ENCODE measurements at regions not wholly inside any gene's neighbourhood (a gene's known extent, or its start where the extent isn't known, plus 50 kb on each side); places are given as distances from the start of the nearest gene placed in this dataset.
"Not testable (repeated sequence)": the region's sequence is repeated elsewhere in the genome, so short reads cannot be mapped to it uniquely, and the experiment has no call there.

DNA sequence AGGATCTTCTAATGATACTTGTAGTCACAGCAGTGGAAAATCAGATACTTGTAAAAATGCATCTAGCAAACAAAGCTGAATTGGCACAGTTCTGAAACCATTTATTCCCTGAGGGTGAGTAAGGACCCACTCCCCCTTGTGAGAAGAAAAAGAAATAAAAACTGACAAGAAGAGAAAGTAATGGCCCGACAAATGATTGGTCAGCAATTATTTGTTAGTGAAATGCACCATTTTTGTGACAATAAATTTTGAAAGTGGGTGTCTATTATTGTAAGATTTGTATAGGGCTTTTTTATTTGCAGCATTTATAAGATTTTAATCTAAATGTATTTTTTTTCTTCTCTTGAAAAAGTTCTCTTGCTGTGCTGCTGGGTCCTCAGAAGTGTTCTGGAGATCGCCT is 600.8 kb downstream of the STK39 start:
- H3K27me3 ChIP-seq (replicated peaks; ENCODE audit: insufficient read depth, low read length): no peaks in the 10 kb centered on the region
- H3K9ac ChIP-seq (ENCODE audit: low read length): no peak overlapping the region
- H3K4me1 ChIP-seq (ENCODE audit: low read length): no peaks in the 10 kb centered on the region
- H3K4me3 ChIP-seq (ENCODE audit: low read length): no peak overlapping the region
- H3F3A ChIP-seq (ENCODE audit: insufficient read depth, low read length): no peaks in the 10 kb centered on the region
- H3K4me2 ChIP-seq (ENCODE audit: low read depth, low read length): no peak overlapping the region
- H2AFZ ChIP-seq (ENCODE audit: low read length): no peak overlapping the region
- no peaks in the 10 kb centered on the region for H3K9me3 ChIP-seq (replicated peaks; ENCODE audit: insufficient read depth, low read length)
- H3K9me2 ChIP-seq (replicated peaks; ENCODE audit: insufficient read depth, low read length): no peaks in the 10 kb centered on the region
- TF ChIP-seq EZH2 (optimal IDR thresholded peaks at IDR 0.05; ENCODE audit: low read depth, low read length) (no peak), EZH2phosphoT487 (IDR thresholded peaks at IDR 0.05; ENCODE audit: low read length) (no peak)
- TF ChIP-seq, protein P1, sequence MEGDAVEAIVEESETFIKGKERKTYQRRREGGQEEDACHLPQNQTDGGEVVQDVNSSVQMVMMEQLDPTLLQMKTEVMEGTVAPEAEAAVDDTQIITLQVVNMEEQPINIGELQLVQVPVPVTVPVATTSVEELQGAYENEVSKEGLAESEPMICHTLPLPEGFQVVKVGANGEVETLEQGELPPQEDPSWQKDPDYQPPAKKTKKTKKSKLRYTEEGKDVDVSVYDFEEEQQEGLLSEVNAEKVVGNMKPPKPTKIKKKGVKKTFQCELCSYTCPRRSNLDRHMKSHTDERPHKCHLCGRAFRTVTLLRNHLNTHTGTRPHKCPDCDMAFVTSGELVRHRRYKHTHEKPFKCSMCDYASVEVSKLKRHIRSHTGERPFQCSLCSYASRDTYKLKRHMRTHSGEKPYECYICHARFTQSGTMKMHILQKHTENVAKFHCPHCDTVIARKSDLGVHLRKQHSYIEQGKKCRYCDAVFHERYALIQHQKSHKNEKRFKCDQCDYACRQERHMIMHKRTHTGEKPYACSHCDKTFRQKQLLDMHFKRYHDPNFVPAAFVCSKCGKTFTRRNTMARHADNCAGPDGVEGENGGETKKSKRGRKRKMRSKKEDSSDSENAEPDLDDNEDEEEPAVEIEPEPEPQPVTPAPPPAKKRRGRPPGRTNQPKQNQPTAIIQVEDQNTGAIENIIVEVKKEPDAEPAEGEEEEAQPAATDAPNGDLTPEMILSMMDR (IDR thresholded peaks at IDR 0.05; ENCODE audit: low read length): no peak
- H3K36me3 ChIP-seq (replicated peaks; ENCODE audit: insufficient read depth, low read length): no peaks in the 10 kb centered on the region
- DNase-seq: no peak
- no peak overlapping the region for H3K27ac ChIP-seq (ENCODE audit: low read length)
- no peaks in the 10 kb centered on the region for H3K79me2 ChIP-seq (ENCODE audit: low read length)
- no peaks in the 10 kb centered on the region for H4K20me1 ChIP-seq (ENCODE audit: insufficient read depth, low read length)

DNA sequence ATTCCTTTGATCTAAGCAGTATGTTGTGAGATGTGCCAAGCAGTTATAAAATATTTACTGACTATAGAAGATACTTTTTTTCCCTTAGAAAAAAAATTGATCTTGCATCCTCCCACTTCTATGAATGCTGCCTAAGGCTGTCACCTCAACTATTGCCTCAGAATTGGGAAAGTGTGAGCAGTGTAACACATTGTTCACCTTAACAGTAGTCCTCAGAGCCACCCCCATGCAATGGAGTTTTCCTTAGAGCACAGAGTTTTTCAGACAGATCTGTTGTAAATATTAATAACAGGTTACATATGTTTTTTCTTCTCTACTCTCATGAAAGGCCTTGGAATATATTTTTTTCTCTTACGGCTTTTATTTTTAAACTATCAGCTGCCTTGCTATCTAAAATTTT is 607.3 kb downstream of the STK39 start:
- Histone ChIP-seq H3K4me1 (ENCODE audit: low read length) (no peaks in the 10 kb centered on the region), H3K79me2 (ENCODE audit: low read length) (no peaks in the 10 kb centered on the region), H3K36me3 (replicated peaks; ENCODE audit: insufficient read depth, low read length) (no peaks in the 10 kb centered on the region), H3K9me2 (replicated peaks; ENCODE audit: insufficient read depth, low read length) (no peaks in the 10 kb centered on the region), H3F3A (ENCODE audit: insufficient read depth, low read length) (no peaks in the 10 kb centered on the region), H3K27ac (ENCODE audit: low read length) (no peak overlapping the region), H4K20me1 (ENCODE audit: insufficient read depth, low read length) (no peaks in the 10 kb centered on the region), H3K4me2 (ENCODE audit: low read depth, low read length) (no peak overlapping the region), H2AFZ (ENCODE audit: low read length) (no peak overlapping the region), H3K4me3 (ENCODE audit: low read length) (no peak overlapping the region), H3K27me3 (replicated peaks; ENCODE audit: insufficient read depth, low read length) (no peaks in the 10 kb centered on the region), H3K9ac (ENCODE audit: low read length) (no peak overlapping the region), H3K9me3 (replicated peaks; ENCODE audit: insufficient read depth, low read length) (no peaks in the 10 kb centered on the region)
- TF ChIP-seq EZH2phosphoT487 (IDR thresholded peaks at IDR 0.05; ENCODE audit: low read length) (no peak), EZH2 (optimal IDR thresholded peaks at IDR 0.05; ENCODE audit: low read depth, low read length) (no peak)
- TF ChIP-seq, protein P1 (IDR thresholded peaks at IDR 0.05; ENCODE audit: low read length): no peak
- DNase-seq: no peak

DNA sequence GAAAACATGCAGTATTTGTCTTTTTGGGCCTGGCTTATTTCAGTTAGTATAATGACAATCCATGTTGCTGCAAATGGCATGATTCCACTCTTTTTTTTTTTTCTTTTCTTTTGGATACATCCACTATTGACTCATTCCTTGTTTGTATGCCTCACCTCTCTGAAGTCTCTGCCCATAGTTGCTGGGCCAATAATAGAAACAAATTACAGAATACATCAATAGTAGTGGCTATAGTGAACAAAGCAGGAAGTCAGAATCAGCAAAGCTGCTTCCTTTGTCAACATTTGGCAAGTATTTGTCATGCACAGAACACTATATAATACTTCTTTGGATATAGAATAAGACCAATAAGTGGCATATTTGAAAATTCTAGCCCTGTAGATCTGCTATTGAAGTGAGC is 609.7 kb downstream of the STK39 start:
- Histone ChIP-seq H3K4me1 (ENCODE audit: low read length) (no peaks in the 10 kb centered on the region), H3K36me3 (replicated peaks; ENCODE audit: insufficient read depth, low read length) (no peaks in the 10 kb centered on the region), H3K79me2 (ENCODE audit: low read length) (no peaks in the 10 kb centered on the region), H2AFZ (ENCODE audit: low read length) (no peak overlapping the region), H3K4me2 (ENCODE audit: low read depth, low read length) (no peak overlapping the region), H3K4me3 (ENCODE audit: low read length) (no peak overlapping the region), H4K20me1 (ENCODE audit: insufficient read depth, low read length) (no peaks in the 10 kb centered on the region), H3K9me3 (replicated peaks; ENCODE audit: insufficient read depth, low read length) (no peaks in the 10 kb centered on the region), H3K9ac (ENCODE audit: low read length) (no peak overlapping the region), H3K9me2 (replicated peaks; ENCODE audit: insufficient read depth, low read length) (no peaks in the 10 kb centered on the region), H3K27me3 (replicated peaks; ENCODE audit: insufficient read depth, low read length) (no peaks in the 10 kb centered on the region), H3F3A (ENCODE audit: insufficient read depth, low read length) (no peaks in the 10 kb centered on the region), H3K27ac (ENCODE audit: low read length) (no peak overlapping the region)
- no peak for DNase-seq
- TF ChIP-seq, protein P1 (IDR thresholded peaks at IDR 0.05; ENCODE audit: low read length): no peak
- TF ChIP-seq EZH2phosphoT487 (IDR thresholded peaks at IDR 0.05; ENCODE audit: low read length) (no peak), EZH2 (optimal IDR thresholded peaks at IDR 0.05; ENCODE audit: low read depth, low read length) (no peak)

DNA sequence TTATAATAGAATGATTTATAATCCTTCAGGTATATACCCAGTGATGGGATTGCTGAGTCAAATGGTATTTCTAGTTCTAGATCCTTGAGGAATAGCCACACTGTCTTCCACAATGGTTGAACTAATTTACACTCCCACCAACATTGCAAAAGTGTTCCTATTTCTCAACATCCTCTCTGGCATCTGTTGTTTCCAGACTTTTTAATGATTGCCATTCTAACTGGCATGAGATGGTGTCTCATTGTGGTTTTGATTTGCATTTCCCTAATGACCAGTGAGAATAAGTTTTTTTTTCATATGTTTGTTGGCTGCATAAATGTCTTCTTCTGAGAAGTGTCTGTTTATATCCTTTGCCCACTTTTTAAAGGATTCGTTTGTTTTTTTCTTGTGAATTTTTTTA is 615.1 kb downstream of the STK39 start:
- not testable (repeated sequence) for H3K9me3 ChIP-seq (replicated peaks; ENCODE audit: insufficient read depth, low read length); H4K20me1 ChIP-seq (ENCODE audit: insufficient read depth, low read length); H3K9me2 ChIP-seq (replicated peaks; ENCODE audit: insufficient read depth, low read length); H3F3A ChIP-seq (ENCODE audit: insufficient read depth, low read length); H2AFZ ChIP-seq (ENCODE audit: low read length); H3K4me2 ChIP-seq (ENCODE audit: low read depth, low read length); H3K79me2 ChIP-seq (ENCODE audit: low read length); H3K36me3 ChIP-seq (replicated peaks; ENCODE audit: insufficient read depth, low read length); H3K4me3 ChIP-seq (ENCODE audit: low read length); H3K9ac ChIP-seq (ENCODE audit: low read length); H3K27ac ChIP-seq (ENCODE audit: low read length); H3K4me1 ChIP-seq (ENCODE audit: low read length); H3K27me3 ChIP-seq (replicated peaks; ENCODE audit: insufficient read depth, low read length); DNase-seq

Measured in MM.1S (cell line).